Neural progenitor cell (in vitro differentiated cells): ENCODE measurements at regions not wholly inside any gene's neighbourhood (a gene's known extent, or its start where the extent isn't known, plus 50 kb on each side); places are given as distances from the start of the nearest gene placed in this dataset.

Experiments used
- EZH2 ChIP-seq: fragments of 200-600 bp; sonication (generic); IDR thresholded peaks from 2 replicates; pipeline ENCODE4 v1.6.1; 2017; ENCODE audit warnings: antibody characterized with exemption, mild to moderate bottlenecking, moderate library complexity
- EZH2phosphoT487 ChIP-seq: fragments of 200-600 bp; sonication (generic); IDR thresholded peaks from 2 replicates; pipeline ENCODE4 v1.6.1; 2017; ENCODE audit warnings: antibody characterized with exemption
- TF ChIP-seq, protein P1 (sequence below): fragments of 200-600 bp; sonication (generic); IDR thresholded peaks from 2 replicates; pipeline ENCODE4 v1.5.1; 2017; ENCODE audit warnings: antibody characterized with exemption, mild to moderate bottlenecking

DNA sequence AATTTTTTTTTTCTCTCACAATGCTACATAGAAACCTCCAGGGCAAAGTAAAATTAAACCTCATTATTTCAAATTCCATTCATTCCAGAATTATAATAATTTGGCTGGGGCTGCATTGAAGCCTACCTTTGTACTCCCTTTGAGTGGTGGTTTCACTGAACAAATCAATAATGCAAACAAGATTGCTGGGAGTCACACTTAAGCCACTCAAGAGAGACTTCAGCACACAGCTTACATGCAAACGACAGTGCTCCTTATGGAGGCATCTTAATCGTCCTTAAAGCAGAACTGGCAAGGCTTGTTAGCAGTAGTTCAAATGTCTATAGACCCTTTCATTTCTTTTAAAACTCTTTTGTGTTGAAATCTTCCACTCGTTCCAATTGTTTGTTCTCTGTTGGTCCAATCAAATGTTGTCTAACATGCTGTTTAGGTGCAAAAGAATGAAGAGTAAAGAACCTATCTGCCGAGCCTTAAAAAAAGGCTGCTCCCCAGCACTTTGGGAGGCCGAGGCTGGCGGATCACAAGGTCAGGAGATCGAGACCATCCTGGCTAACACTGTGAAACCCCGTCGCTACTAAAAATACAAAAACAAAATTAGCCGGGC lies 294.9 kb downstream of the FGFR2 start:
- TF ChIP-seq, protein P1, sequence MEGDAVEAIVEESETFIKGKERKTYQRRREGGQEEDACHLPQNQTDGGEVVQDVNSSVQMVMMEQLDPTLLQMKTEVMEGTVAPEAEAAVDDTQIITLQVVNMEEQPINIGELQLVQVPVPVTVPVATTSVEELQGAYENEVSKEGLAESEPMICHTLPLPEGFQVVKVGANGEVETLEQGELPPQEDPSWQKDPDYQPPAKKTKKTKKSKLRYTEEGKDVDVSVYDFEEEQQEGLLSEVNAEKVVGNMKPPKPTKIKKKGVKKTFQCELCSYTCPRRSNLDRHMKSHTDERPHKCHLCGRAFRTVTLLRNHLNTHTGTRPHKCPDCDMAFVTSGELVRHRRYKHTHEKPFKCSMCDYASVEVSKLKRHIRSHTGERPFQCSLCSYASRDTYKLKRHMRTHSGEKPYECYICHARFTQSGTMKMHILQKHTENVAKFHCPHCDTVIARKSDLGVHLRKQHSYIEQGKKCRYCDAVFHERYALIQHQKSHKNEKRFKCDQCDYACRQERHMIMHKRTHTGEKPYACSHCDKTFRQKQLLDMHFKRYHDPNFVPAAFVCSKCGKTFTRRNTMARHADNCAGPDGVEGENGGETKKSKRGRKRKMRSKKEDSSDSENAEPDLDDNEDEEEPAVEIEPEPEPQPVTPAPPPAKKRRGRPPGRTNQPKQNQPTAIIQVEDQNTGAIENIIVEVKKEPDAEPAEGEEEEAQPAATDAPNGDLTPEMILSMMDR = no peak
- no peak for TF ChIP-seq EZH2phosphoT487
- TF ChIP-seq EZH2 = no peak
